ENCODE measurements at regions not wholly inside any gene's neighbourhood (a gene's known extent, or its start where the extent isn't known, plus 50 kb on each side); places are given as distances from the start of the nearest gene placed in this dataset.

DNA sequence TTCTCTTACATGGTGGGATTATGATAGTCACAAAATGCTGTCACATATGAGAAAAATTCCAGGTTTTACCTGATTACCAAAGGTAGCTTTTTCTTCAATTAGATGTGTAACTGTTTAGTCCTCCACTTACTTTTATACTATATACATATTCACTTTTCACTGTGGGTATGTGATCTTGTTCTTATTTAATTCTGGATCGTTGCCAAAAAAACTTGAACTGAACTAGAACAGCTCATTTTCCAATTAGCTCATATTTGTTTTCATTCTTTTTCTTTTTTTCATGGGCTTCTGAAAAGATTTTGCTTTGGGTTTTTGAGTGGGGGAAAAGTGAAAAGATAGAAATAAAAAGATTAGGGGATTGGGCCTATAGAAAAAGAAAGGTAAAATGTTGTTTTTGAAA is 291.9 kb downstream of the NDFIP2 start (continued):
- TF ChIP-seq, protein P1, sequence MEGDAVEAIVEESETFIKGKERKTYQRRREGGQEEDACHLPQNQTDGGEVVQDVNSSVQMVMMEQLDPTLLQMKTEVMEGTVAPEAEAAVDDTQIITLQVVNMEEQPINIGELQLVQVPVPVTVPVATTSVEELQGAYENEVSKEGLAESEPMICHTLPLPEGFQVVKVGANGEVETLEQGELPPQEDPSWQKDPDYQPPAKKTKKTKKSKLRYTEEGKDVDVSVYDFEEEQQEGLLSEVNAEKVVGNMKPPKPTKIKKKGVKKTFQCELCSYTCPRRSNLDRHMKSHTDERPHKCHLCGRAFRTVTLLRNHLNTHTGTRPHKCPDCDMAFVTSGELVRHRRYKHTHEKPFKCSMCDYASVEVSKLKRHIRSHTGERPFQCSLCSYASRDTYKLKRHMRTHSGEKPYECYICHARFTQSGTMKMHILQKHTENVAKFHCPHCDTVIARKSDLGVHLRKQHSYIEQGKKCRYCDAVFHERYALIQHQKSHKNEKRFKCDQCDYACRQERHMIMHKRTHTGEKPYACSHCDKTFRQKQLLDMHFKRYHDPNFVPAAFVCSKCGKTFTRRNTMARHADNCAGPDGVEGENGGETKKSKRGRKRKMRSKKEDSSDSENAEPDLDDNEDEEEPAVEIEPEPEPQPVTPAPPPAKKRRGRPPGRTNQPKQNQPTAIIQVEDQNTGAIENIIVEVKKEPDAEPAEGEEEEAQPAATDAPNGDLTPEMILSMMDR (conservative IDR thresholded peaks at IDR 0.05; ENCODE audit: low read depth in 2 of 2), result no peak
- TF ChIP-seq, protein P2, sequence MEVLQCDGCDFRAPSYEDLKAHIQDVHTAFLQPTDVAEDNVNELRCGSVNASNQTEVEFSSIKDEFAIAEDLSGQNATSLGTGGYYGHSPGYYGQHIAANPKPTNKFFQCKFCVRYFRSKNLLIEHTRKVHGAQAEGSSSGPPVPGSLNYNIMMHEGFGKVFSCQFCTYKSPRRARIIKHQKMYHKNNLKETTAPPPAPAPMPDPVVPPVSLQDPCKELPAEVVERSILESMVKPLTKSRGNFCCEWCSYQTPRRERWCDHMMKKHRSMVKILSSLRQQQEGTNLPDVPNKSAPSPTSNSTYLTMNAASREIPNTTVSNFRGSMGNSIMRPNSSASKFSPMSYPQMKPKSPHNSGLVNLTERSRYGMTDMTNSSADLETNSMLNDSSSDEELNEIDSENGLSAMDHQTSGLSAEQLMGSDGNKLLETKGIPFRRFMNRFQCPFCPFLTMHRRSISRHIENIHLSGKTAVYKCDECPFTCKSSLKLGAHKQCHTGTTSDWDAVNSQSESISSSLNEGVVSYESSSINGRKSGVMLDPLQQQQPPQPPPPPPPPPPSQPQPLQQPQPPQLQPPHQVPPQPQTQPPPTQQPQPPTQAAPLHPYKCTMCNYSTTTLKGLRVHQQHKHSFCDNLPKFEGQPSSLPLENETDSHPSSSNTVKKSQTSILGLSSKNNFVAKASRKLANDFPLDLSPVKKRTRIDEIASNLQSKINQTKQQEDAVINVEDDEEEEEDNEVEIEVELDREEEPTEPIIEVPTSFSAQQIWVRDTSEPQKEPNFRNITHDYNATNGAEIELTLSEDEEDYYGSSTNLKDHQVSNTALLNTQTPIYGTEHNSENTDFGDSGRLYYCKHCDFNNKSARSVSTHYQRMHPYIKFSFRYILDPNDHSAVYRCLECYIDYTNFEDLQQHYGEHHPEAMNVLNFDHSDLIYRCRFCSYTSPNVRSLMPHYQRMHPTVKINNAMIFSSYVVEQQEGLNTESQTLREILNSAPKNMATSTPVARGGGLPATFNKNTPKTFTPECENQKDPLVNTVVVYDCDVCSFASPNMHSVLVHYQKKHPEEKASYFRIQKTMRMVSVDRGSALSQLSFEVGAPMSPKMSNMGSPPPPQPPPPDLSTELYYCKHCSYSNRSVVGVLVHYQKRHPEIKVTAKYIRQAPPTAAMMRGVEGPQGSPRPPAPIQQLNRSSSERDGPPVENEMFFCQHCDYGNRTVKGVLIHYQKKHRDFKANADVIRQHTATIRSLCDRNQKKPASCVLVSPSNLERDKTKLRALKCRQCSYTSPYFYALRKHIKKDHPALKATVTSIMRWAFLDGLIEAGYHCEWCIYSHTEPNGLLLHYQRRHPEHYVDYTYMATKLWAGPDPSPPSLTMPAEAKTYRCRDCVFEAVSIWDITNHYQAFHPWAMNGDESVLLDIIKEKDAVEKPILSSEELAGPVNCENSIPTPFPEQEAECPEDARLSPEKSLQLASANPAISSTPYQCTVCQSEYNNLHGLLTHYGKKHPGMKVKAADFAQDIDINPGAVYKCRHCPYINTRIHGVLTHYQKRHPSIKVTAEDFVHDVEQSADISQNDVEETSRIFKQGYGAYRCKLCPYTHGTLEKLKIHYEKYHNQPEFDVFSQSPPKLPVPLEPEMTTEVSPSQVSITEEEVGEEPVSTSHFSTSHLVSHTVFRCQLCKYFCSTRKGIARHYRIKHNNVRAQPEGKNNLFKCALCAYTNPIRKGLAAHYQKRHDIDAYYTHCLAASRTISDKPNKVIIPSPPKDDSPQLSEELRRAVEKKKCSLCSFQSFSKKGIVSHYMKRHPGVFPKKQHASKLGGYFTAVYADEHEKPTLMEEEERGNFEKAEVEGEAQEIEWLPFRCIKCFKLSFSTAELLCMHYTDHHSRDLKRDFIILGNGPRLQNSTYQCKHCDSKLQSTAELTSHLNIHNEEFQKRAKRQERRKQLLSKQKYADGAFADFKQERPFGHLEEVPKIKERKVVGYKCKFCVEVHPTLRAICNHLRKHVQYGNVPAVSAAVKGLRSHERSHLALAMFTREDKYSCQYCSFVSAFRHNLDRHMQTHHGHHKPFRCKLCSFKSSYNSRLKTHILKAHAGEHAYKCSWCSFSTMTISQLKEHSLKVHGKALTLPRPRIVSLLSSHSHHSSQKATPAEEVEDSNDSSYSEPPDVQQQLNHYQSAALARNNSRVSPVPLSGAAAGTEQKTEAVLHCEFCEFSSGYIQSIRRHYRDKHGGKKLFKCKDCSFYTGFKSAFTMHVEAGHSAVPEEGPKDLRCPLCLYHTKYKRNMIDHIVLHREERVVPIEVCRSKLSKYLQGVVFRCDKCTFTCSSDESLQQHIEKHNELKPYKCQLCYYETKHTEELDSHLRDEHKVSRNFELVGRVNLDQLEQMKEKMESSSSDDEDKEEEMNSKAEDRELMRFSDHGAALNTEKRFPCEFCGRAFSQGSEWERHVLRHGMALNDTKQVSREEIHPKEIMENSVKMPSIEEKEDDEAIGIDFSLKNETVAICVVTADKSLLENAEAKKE (CRISPR knock-in tag; IDR thresholded peaks at IDR 0.05), result no peak
- no peak for TF ChIP-seq JUNB (IDR thresholded peaks at IDR 0.05; ENCODE audit: unreplicated experiment)

- H3K9me2 ChIP-seq (ENCODE audit: insufficient read depth), result no peaks in the 10 kb centered on the region
- no peak overlapping the region for H3K4me3 Mint-ChIP-seq
- H3K4me1 ChIP-seq (ENCODE audit: insufficient read depth), result no peaks in the 10 kb centered on the region
- peaks cover 8% of the 10 kb centered on the region; the same call in 2 of the 3 replicates for H3K9me3 Mint-ChIP-seq
- H3K27me3 ChIP-seq (ENCODE audit: insufficient read depth), result no peaks in the 10 kb centered on the region
- H2AFZ ChIP-seq, result no peak overlapping the region
- DNase-seq (ENCODE audit: low spot score), result no peak
- peaks cover 9% of the 10 kb centered on the region for H3K4me1 Mint-ChIP-seq
- H3K4me2 ChIP-seq, result no peak overlapping the region
- no peak overlapping the region for H3K4me3 ChIP-seq
- ATAC-seq, result no peak
- H3K79me2 ChIP-seq (replicated peaks; ENCODE audit: insufficient read depth), result no peaks in the 10 kb centered on the region
- no peak overlapping the region for H3K27ac Mint-ChIP-seq
- H3F3A ChIP-seq (replicated peaks; ENCODE audit: low read depth), result no peaks in the 10 kb centered on the region
- peaks cover 6% of the 10 kb centered on the region; the same call in 1 of the 3 replicates for H3K36me3 Mint-ChIP-seq (ENCODE audit: low read depth)
- no peak overlapping the region for H3K27ac ChIP-seq (ENCODE audit: low read depth)
- H3K27me3 Mint-ChIP-seq (ENCODE audit: insufficient read depth, low read depth, poor library complexity), result no peaks in the 10 kb centered on the region
- no peaks in the 10 kb centered on the region for H3K36me3 ChIP-seq (ENCODE audit: insufficient read depth)
- H4K20me1 ChIP-seq (replicated peaks; ENCODE audit: insufficient read depth), result no peaks in the 10 kb centered on the region
- TF ChIP-seq, protein P1 (conservative IDR thresholded peaks at IDR 0.05; ENCODE audit: low read depth in 2 of 2), result no peak
- TF ChIP-seq EZH2 (IDR thresholded peaks at IDR 0.05; ENCODE audit: low read depth, unreplicated experiment) (no peak), EZH2phosphoT487 (IDR thresholded peaks at IDR 0.05; ENCODE audit: unreplicated experiment) (no peak)
- TF ChIP-seq, protein P3, sequence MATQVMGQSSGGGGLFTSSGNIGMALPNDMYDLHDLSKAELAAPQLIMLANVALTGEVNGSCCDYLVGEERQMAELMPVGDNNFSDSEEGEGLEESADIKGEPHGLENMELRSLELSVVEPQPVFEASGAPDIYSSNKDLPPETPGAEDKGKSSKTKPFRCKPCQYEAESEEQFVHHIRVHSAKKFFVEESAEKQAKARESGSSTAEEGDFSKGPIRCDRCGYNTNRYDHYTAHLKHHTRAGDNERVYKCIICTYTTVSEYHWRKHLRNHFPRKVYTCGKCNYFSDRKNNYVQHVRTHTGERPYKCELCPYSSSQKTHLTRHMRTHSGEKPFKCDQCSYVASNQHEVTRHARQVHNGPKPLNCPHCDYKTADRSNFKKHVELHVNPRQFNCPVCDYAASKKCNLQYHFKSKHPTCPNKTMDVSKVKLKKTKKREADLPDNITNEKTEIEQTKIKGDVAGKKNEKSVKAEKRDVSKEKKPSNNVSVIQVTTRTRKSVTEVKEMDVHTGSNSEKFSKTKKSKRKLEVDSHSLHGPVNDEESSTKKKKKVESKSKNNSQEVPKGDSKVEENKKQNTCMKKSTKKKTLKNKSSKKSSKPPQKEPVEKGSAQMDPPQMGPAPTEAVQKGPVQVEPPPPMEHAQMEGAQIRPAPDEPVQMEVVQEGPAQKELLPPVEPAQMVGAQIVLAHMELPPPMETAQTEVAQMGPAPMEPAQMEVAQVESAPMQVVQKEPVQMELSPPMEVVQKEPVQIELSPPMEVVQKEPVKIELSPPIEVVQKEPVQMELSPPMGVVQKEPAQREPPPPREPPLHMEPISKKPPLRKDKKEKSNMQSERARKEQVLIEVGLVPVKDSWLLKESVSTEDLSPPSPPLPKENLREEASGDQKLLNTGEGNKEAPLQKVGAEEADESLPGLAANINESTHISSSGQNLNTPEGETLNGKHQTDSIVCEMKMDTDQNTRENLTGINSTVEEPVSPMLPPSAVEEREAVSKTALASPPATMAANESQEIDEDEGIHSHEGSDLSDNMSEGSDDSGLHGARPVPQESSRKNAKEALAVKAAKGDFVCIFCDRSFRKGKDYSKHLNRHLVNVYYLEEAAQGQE (IDR thresholded peaks at IDR 0.05; ENCODE audit: unreplicated experiment), result no peak
Measured at GRCh38 chr13:79771493-79771892, 290.5 kb downstream of the NDFIP2 start.

Measured in GM23338 (cell line).